Nephron (organoid): ENCODE measurements at regions not wholly inside any gene's neighbourhood (a gene's known extent, or its start where the extent isn't known, plus 50 kb on each side); places are given as distances from the start of the nearest gene placed in this dataset.

ENCODE experiments used
- H3K27ac Mint-ChIP-seq, 3 experiments: 2 replicates each; pipeline ENCODE4 v1.8.0; 2020; ENCODE audit warnings: mixed read lengths in 3 of 3, mild to moderate bottlenecking in 2 of 3, moderate library complexity in 1 of 3
- H3K27me3 Mint-ChIP-seq: 2 replicates; pipeline ENCODE4 v1.8.0; 2021; ENCODE audit warnings: low read depth, mild to moderate bottlenecking, moderate library complexity, mixed read lengths
- H3K36me3 Mint-ChIP-seq: 2 replicates; pipeline ENCODE4 v1.8.0; 2020; ENCODE audit warnings: low read depth, mixed read lengths
- H3K4me1 Mint-ChIP-seq: 2 replicates; pipeline ENCODE4 v1.8.0; 2020; ENCODE audit warnings: mixed read lengths
- H3K4me3 Mint-ChIP-seq, 3 experiments: 2 replicates each; pipeline ENCODE4 v1.8.0; 2020; ENCODE audit warnings: mild to moderate bottlenecking in 3 of 3, mixed read lengths in 3 of 3, moderate library complexity in 2 of 3
- H3K9me3 Mint-ChIP-seq: 2 replicates; pipeline ENCODE4 v1.8.0; 2020; ENCODE audit warnings: mixed read lengths
- TF ChIP-seq, protein P1 (sequence below), 3 experiments: fragments of 200-600 bp; sonication (generic); IDR thresholded peaks; one replicate each; pipeline ENCODE4 v1.5.0; 2021; ENCODE audit warnings: antibody characterized with exemption in 3 of 3; ENCODE audit not compliant: unreplicated experiment in 3 of 3

DNA sequence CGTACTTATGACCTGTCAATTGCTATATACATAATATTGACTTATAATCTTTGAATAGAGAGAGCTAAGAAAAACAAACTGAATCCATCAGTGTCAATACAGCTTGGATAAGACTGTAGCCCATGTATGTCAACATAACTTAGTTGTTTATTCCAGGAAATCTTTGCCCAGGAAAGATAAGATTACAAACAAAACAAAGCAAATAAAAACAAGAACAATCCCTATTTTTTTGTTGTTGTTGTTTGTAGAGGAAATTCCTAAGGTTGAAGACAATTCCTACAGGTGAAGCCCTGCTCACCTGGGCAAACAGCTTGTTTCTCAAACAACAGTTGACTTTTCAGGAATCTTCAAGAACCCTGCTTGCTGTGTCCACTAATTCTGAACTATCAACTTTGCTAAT, 76.0 kb downstream of the HYCC1 start:
- TF ChIP-seq, protein P1, sequence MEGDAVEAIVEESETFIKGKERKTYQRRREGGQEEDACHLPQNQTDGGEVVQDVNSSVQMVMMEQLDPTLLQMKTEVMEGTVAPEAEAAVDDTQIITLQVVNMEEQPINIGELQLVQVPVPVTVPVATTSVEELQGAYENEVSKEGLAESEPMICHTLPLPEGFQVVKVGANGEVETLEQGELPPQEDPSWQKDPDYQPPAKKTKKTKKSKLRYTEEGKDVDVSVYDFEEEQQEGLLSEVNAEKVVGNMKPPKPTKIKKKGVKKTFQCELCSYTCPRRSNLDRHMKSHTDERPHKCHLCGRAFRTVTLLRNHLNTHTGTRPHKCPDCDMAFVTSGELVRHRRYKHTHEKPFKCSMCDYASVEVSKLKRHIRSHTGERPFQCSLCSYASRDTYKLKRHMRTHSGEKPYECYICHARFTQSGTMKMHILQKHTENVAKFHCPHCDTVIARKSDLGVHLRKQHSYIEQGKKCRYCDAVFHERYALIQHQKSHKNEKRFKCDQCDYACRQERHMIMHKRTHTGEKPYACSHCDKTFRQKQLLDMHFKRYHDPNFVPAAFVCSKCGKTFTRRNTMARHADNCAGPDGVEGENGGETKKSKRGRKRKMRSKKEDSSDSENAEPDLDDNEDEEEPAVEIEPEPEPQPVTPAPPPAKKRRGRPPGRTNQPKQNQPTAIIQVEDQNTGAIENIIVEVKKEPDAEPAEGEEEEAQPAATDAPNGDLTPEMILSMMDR (IDR thresholded peaks at IDR 0.05; ENCODE audit: unreplicated experiment in 3 of 3): no peak
- Mint-ChIP-seq H3K4me1 (peaks cover 5% of the 10 kb centered on the region), H3K9me3 (no peaks in the 10 kb centered on the region), H3K27ac (no peak overlapping the region), H3K36me3 (peaks cover 6% of the 10 kb centered on the region), H3K4me3 (no peak overlapping the region), H3K27me3 (no peaks in the 10 kb centered on the region)

DNA sequence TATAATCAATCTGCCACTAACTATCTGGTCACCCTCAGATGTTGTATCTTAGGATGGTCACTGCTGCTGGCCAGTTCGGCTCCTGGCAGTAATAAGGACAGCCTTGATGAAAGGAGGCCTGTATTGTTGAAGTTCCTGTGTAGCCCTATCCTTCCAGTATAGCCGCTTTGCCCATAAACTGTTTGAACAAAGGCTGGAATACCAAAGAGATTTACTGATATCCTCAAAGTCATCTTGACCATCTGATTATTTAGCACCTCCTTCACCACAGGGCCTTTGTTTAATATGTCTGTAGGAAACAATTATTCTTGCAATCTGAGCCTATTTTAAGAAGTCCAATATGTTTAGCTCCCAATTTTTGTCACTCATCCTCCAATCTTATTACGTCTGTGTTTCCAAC, 77.7 kb downstream of the HYCC1 start:
- Mint-ChIP-seq H3K4me1 (peaks cover 5% of the 10 kb centered on the region), H3K36me3 (peaks cover 6% of the 10 kb centered on the region), H3K27me3 (no peaks in the 10 kb centered on the region), H3K27ac (no peak overlapping the region), H3K4me3 (no peak overlapping the region), H3K9me3 (peaks cover 14% of the 10 kb centered on the region)
- TF ChIP-seq, protein P1 (IDR thresholded peaks at IDR 0.05; ENCODE audit: unreplicated experiment in 3 of 3): no peak

GRCh38 chr7:22935269-22935668, 78.7 kb downstream of the HYCC1 start:
- H3K27me3 Mint-ChIP-seq: no peaks in the 10 kb centered on the region
- no peak overlapping the region for H3K27ac Mint-ChIP-seq
- TF ChIP-seq, protein P1 (IDR thresholded peaks at IDR 0.05; ENCODE audit: unreplicated experiment in 3 of 3): no peak
- peaks cover 3% of the 10 kb centered on the region for H3K36me3 Mint-ChIP-seq
- H3K9me3 Mint-ChIP-seq: peaks cover 21% of the 10 kb centered on the region
- no peak overlapping the region for H3K4me3 Mint-ChIP-seq
- H3K4me1 Mint-ChIP-seq: peaks cover 5% of the 10 kb centered on the region

DNA sequence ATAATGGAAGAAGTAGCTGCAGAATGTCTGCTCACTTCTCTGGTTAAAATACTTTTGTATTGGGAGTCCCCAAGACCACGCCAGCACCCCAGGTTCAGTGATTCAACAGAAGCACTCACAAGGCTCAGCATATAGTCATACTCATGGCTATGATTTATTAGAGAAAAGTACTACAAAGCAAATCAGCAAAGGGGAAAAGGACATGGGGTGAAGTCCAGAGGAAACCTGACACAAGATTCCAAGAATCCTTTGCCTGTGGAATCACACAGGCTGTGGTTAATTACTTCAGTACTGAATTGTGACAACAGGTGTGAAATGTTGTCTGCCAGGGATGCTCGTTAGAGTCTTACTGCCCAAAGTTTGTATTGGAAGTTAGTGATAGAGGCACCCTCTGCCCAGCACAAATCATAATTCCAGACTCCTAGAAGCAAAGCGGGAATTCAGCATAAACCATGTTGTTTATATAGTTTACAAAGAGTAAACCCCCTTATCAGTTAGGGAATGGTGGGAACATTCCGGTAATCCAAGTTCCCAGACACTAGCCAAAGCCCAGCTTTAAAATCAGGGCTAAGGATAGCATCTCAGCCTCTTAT, 79.4 kb downstream of the HYCC1 start:
- Mint-ChIP-seq H3K27me3 (no peaks in the 10 kb centered on the region), H3K27ac (no peak overlapping the region), H3K9me3 (peaks cover 21% of the 10 kb centered on the region), H3K4me1 (peaks cover 5% of the 10 kb centered on the region), H3K4me3 (no peak overlapping the region), H3K36me3 (peaks cover 3% of the 10 kb centered on the region)
- TF ChIP-seq, protein P1 (IDR thresholded peaks at IDR 0.05; ENCODE audit: unreplicated experiment in 3 of 3): no peak

GRCh38 chr7:22934023-22934422, 79.9 kb downstream of the HYCC1 start:
- H3K27ac Mint-ChIP-seq: no peak overlapping the region

GRCh38 chr7:22932896-22933295, 81.0 kb downstream of the HYCC1 start:
- H3K9me3 Mint-ChIP-seq: peaks cover 21% of the 10 kb centered on the region
- H3K36me3 Mint-ChIP-seq: peaks cover 3% of the 10 kb centered on the region
- no peaks in the 10 kb centered on the region for H3K27me3 Mint-ChIP-seq
- H3K4me1 Mint-ChIP-seq: peaks cover 5% of the 10 kb centered on the region
- no peak overlapping the region for H3K27ac Mint-ChIP-seq
- H3K4me3 Mint-ChIP-seq: no peak overlapping the region
- TF ChIP-seq, protein P1 (IDR thresholded peaks at IDR 0.05; ENCODE audit: unreplicated experiment in 3 of 3): no peak

More at GRCh38 chr7:22934023-22934422, 79.9 kb downstream of the HYCC1 start:
- Mint-ChIP-seq H3K4me1 (peaks cover 5% of the 10 kb centered on the region), H3K27me3 (no peaks in the 10 kb centered on the region), H3K36me3 (peaks cover 3% of the 10 kb centered on the region), H3K4me3 (no peak overlapping the region), H3K9me3 (peaks cover 21% of the 10 kb centered on the region)
- TF ChIP-seq, protein P1 (IDR thresholded peaks at IDR 0.05; ENCODE audit: unreplicated experiment in 3 of 3): no peak
